NCI-H82 (cell line): ENCODE measurements at regions not wholly inside any gene's neighbourhood (a gene's known extent, or its start where the extent isn't known, plus 50 kb on each side); places are given as distances from the start of the nearest gene placed in this dataset.
"Not testable (repeated sequence)": the region's sequence is repeated elsewhere in the genome, so short reads cannot be mapped to it uniquely, and the experiment has no call there.

Source experiments
- DNase-seq: peaks from one replicate; lab custom pipeline; 2025; lab: John Stamatoyannopoulos, UW

GRCh38 chr17:70375406-70375805 lies 206.1 kb downstream of the KCNJ2 start:
- DNase-seq = peak; percentile 25

DNA sequence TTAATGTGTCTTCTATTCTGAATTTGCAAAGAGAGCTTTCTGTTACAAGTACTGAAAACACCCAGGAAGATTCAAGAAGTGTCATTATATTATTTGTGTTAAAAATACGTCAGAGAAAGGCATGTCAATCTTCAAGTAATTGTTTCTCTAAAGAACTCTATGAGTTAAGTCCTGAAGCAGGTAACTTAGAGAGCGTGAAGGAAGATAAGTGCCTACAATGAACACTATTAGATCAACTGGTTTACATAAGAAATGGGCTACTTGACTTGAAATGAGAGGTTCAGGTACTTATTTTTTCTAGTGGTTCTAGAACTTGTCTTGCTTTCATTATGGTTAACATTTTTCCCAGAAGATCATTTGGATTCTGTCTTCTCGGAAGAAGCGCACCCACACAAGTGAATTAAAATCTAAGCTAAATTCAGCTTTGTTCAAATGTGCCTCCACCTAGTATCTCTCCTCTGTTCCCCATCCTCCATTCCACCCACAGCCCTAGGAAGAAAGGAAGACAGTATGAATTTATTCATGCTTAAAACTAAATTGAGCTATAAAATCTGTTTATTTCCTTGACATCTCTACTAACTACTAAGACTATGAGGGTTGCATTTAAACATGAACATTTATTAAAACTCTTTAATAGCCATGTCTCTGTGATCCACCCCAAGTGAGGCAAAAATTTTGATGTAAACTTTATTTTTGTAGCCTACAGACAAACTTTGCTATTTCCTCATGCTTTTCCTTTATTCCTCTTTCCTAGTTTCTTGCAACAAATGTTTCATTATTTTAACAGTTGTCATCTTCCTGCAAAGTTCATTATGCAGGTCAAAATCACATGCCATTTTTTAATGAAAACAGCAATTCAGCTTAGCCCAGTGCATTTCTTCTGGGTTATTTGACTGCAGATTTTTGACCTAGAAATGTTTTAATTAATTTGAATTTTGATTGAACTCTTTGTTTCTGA lies 206.8 kb downstream of the KCNJ2 start:
- no peak for DNase-seq

- no peak for DNase-seq
Measured at GRCh38 chr17:70377654-70378053, 208.3 kb downstream of the KCNJ2 start.

GRCh38 chr17:70378076-70378475 lies 208.7 kb downstream of the KCNJ2 start:
- DNase-seq = peak; percentile 20

DNA sequence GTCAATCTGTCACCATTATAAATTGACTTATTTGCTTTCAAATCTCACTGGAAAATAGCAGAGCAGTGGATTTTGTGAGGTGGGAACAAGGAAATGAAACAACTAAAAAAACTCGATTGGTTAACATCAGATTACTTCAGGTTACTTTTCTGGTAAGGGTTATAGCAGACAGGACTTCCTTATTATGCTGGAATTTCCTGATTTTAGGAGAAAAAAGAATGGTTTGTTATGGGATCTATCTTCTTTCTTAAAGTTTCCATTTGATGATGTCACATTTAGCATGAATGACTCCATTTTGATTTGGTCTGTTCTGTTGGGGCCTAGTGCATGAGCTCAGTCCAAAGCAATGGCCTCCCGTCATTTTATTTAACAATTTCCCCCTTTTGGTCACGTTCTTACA lies 210.6 kb downstream of the KCNJ2 start:
- no peak for DNase-seq

- not testable (repeated sequence) for DNase-seq
Measured at GRCh38 chr17:70381916-70382315, 212.6 kb downstream of the KCNJ2 start.

- DNase-seq = no peak
Measured at GRCh38 chr17:70388326-70388725, 219.0 kb downstream of the KCNJ2 start.

DNA sequence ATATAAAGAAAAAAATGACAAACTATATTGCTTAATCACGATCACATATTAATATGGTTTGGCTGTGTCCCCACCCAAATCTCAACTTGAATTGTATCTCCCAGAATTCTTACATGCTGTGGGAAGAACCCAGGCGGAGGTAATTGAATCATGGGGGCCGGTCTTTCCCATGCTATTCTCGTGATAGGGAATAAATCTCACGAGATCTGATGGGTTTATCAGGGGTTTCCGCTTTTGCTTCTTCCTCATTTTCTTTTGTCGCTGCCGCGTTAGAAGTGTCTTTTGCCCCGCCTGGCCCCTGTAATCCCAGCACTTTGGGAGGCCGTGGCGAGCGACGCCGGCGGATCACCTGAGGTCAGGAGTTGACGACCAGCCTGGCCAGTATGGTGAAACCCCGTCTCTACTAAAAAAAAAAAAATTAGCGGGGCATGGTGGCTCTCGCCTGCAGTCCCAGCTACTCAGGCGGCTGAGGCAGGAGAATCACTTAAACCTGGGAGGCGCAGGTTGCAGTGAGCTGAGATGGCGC lies 220.0 kb downstream of the KCNJ2 start:
- DNase-seq = not testable (repeated sequence)

DNA sequence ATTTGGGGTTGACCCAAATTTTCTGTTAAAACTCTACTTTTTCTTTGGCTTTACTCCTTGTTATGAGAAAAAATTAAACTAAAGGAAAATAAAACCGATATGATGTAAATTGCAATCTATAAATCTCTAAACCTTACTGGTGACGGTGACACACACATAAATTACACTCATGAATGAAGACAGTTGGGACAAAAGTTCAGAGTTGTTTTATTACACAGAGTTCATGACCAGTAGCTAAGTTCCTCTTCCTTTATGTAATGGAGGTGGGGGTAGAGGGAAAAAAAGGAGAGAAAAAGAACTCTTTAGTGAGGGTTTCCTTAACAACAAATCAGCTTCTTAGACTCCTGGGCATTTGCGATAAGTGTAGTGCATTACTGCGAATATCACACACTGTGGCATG lies 220.7 kb downstream of the KCNJ2 start:
- DNase-seq = no peak

GRCh38 chr17:70394473-70395232 lies 225.3 kb downstream of the KCNJ2 start:
- peak; percentile 34 for DNase-seq

DNA sequence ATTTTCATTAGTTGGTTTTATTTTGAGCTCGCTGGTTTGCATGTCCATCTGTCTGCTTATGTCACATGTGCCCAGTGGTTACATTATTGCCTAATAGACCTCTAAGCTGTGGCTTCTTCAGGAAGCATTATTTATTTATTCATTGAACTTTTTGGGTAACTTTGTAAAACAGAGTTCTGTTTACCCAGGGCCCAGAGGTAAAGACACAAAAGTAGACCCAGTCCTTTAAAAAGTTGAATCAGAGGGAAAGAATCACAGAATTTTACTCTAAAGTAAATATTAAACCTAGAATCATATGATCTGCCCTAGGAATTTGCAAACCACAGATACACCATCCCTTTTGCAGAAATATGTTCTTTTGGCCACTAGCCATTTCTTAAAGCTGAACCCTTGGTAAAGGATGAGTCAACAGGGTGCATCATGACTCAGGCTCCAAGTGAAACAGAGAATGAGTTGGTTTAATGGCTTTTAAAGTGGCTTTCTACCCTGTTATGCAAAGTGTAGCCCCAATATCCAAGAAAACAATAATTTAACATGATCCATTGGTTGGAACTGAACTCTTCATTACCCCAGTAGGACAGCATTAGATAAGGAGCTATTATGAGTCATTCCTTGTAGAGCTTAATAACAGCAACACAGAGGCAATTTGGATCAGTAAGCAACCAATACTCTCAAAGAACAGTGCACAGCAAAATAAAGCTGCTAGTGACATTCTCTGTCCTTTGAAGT lies 236.3 kb downstream of the KCNJ2 start:
- DNase-seq = no peak

- DNase-seq = no peak
Measured at GRCh38 chr17:70407506-70407905, 238.2 kb downstream of the KCNJ2 start.

DNA sequence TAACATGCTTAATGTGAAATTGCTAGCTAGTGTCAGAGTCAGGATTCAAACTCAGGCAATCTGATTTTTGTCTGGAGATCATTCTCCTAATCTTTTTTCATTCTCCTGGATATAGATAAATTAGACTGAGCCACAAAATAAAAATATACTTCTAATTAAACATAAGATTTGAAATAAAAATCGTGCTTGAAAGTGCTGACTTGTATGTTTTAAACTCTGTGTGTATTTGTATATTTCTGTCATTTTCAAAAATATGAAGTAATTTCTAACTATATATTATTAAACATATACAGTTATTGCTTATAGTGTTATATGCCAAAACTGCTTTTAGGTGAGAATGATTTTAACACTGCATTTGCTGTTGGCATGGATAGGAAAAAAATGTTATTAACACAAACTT lies 239.4 kb downstream of the KCNJ2 start:
- DNase-seq = no peak

DNA sequence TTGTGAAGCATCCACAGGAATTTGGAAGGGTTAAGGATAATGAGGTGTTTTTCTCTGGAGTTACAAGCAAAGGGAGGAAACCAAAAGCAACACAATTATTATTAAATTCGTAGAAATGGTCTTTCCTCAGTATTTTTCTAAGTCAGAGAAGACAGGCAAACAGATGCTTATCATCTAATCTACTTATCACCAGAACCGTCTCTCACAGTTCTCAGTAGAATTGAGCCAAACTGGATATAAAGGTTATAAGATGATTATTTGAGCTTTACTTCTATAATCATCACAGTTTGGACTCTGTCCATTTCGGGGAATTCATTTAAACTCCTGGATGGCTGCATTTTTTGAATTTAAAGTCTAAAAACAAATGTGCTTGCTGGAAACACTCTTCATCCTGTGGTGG lies 245.0 kb downstream of the KCNJ2 start:
- DNase-seq = peak; percentile 70

- no peak for DNase-seq
Measured at GRCh38 chr17:70420861-70421445, 251.6 kb downstream of the KCNJ2 start.

DNA sequence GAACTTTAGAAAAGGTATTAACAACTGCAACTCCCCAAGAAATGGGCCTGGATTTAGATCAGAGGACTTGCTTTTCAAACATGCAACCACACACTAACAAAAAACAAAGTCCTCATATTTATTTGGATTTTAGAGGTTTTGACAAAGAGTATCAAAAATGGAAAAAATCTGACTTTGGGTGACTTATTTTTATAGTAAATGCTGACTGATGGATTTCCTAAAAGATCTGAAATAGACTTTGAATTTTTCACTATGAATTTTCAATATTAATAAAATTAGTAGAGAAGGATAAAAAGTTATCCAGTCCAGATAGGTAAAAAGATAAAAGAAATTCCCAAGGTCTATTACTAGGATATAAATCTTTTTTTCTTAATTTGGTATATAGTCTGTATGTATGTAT lies 253.5 kb downstream of the KCNJ2 start:
- DNase-seq = no peak

DNA sequence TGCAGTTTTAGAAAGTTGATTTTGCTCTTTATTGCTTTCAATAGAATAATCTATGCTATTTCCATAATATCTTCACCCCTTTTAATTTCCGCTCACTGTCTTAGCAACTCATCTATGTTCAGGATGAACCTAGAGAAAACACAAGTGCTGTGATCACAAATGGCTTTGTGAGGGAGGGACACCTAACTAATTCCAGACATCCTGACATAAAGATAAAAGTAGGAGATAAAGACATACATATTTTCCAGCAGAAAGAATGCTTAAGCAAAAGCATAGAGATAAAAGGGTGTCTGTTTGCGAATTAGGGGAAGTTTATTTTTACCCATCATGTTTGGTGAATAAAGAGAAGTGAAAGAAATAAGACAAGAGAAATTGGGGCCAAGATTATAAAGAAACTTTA lies 254.2 kb downstream of the KCNJ2 start:
- DNase-seq = no peak

GRCh38 chr17:70426752-70427151 lies 257.4 kb downstream of the KCNJ2 start:
- no peak for DNase-seq

- DNase-seq = peak; percentile 9
Measured at GRCh38 chr17:70434536-70435490, 265.5 kb downstream of the KCNJ2 start.

- DNase-seq = no peak
Measured at GRCh38 chr17:70437656-70438055, 268.3 kb downstream of the KCNJ2 start.

GRCh38 chr17:70446446-70446845 lies 277.1 kb downstream of the KCNJ2 start:
- DNase-seq = peak; percentile 62
